Caco-2 (cell line): ENCODE measurements at regions not wholly inside any gene's neighbourhood (a gene's known extent, or its start where the extent isn't known, plus 50 kb on each side); places are given as distances from the start of the nearest gene placed in this dataset.

ENCODE experiments used
- BruUV-seq: library from RNA; stranded (reverse); fragments of 400-500 nt; replicated peaks from 2 replicates; lab custom pipeline; 2021; lab: Mats Ljungman, UMichigan
- CTCF ChIA-PET: fragments of 300-600 bp; sonication (Branson Sonifier 250); formaldehyde crosslinking; loops from one replicate; lab custom pipeline; 2022; ENCODE audit warnings: antibody characterized with exemption; lab: Charles Lee
- POLR2A ChIA-PET: fragments of 300-600 bp; sonication (Branson Sonifier 250); formaldehyde crosslinking; loops from one replicate; lab custom pipeline; 2022; ENCODE audit warnings: antibody characterized with exemption; lab: Charles Lee
- DNase-seq, 2 experiments: peaks; one replicate each; pipeline versions ENCODE4 v3.0.0 to v3.0.0-alpha.2; 2020 to 2022
- H3K27me3 ChIP-seq: replicated peaks from 2 replicates; pipeline ENCODE4 v1.6.0; 2011; ENCODE audit warnings: low read length; ENCODE audit not compliant: control insufficient read depth, insufficient read depth
- H3K36me3 ChIP-seq: 2 replicates; pipeline ENCODE4 v1.5.1; 2011; ENCODE audit warnings: low read length; ENCODE audit not compliant: control insufficient read depth, insufficient read depth
- H3K4me1 ChIP-seq: fragments of 250-450 bp; sonication (Bioruptor Pico); 2 replicates; pipeline ENCODE4 v1.5.1; 2020; ENCODE audit warnings: mild to moderate bottlenecking
- H3K4me3 ChIP-seq: 2 replicates; pipeline ENCODE4 v1.5.1; 2011; ENCODE audit warnings: low read depth, mild to moderate bottlenecking, control low read depth, low read length
- H3K9me3 ChIP-seq: fragments of 250-450 bp; sonication (Bioruptor Pico); 2 replicates; pipeline ENCODE4 v1.5.1; 2020; ENCODE audit warnings: mild to moderate bottlenecking, moderate library complexity
- H3K27ac Mint-ChIP-seq: one replicate; pipeline ENCODE4 v1.8.0; 2022; ENCODE audit warnings: mixed read lengths; ENCODE audit not compliant: unreplicated experiment
- H3K27me3 Mint-ChIP-seq: one replicate; pipeline ENCODE4 v1.8.0; 2022; ENCODE audit warnings: mixed read lengths; ENCODE audit not compliant: insufficient read depth, unreplicated experiment
- H3K36me3 Mint-ChIP-seq: one replicate; pipeline ENCODE4 v1.8.0; 2022; ENCODE audit warnings: mild to moderate bottlenecking, mixed read lengths; ENCODE audit not compliant: insufficient read depth, unreplicated experiment
- H3K4me1 Mint-ChIP-seq: one replicate; pipeline ENCODE4 v1.8.0; 2022; ENCODE audit warnings: low read depth, mixed read lengths; ENCODE audit not compliant: unreplicated experiment
- H3K4me3 Mint-ChIP-seq: one replicate; pipeline ENCODE4 v1.8.0; 2022; ENCODE audit warnings: mild to moderate bottlenecking, moderate library complexity, mixed read lengths; ENCODE audit not compliant: unreplicated experiment
- H3K9me3 Mint-ChIP-seq: one replicate; pipeline ENCODE4 v1.8.0; 2022; ENCODE audit warnings: mixed read lengths; ENCODE audit not compliant: unreplicated experiment
- intact Hi-C: fragments of 100-400 bp; cut with micrococcal nuclease; formaldehyde crosslinking; loops from one replicate; pipeline ENCODE4 v1.10.0; 2022; ENCODE audit not compliant: unreplicated experiment
- TF ChIP-seq, protein P1 (sequence below), 2 experiments: fragments of 200-600 bp in 1 of 2; IDR thresholded peaks; 1 replicate in 1 of 2; 2 replicates in 1 of 2; pipeline versions ENCODE4 v1.5.1 to v1.8.0; 2011 to 2022; ENCODE audit warnings: antibody characterized with exemption in 1 of 2, control low read depth in 1 of 2, inconsistent platforms in 1 of 2, low read depth in 1 of 2, low read length in 1 of 2, mild to moderate bottlenecking in 1 of 2, moderate library complexity in 1 of 2; ENCODE audit not compliant: insufficient read depth in 1 of 2, severe bottlenecking in 1 of 2, unreplicated experiment in 1 of 2

- Mint-ChIP-seq H3K27ac (no peak overlapping the region), H3K36me3 (no peaks in the 10 kb centered on the region), H3K27me3 (peaks cover 7% of the 10 kb centered on the region), H3K4me1 (no peaks in the 10 kb centered on the region), H3K9me3 (no peaks in the 10 kb centered on the region), H3K4me3 (no peak overlapping the region)
- intact Hi-C loops: no loop called here
- H3K4me3 ChIP-seq: no peak overlapping the region
- POLR2A ChIA-PET: no interaction called here
- no peaks in the 10 kb centered on the region for H3K36me3 ChIP-seq
- no peaks in the 10 kb centered on the region for H3K9me3 ChIP-seq
- no peak for DNase-seq
- TF ChIP-seq, protein P1, sequence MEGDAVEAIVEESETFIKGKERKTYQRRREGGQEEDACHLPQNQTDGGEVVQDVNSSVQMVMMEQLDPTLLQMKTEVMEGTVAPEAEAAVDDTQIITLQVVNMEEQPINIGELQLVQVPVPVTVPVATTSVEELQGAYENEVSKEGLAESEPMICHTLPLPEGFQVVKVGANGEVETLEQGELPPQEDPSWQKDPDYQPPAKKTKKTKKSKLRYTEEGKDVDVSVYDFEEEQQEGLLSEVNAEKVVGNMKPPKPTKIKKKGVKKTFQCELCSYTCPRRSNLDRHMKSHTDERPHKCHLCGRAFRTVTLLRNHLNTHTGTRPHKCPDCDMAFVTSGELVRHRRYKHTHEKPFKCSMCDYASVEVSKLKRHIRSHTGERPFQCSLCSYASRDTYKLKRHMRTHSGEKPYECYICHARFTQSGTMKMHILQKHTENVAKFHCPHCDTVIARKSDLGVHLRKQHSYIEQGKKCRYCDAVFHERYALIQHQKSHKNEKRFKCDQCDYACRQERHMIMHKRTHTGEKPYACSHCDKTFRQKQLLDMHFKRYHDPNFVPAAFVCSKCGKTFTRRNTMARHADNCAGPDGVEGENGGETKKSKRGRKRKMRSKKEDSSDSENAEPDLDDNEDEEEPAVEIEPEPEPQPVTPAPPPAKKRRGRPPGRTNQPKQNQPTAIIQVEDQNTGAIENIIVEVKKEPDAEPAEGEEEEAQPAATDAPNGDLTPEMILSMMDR (IDR thresholded peaks at IDR 0.05; ENCODE audit: insufficient read depth in 1 of 2, low read depth in 1 of 2, low read length in 1 of 2, severe bottlenecking in 1 of 2, unreplicated experiment in 1 of 2): no peak
- H3K27me3 ChIP-seq: no peaks in the 10 kb centered on the region; the same call in 1 of the 2 replicates
- CTCF ChIA-PET: no interaction called here
- BruUV-seq: no TSS peak
- no peaks in the 10 kb centered on the region for H3K4me1 ChIP-seq
Observed at GRCh38 chr9:7392148-7392547, 407.4 kb downstream of the DMAC1 start.

GRCh38 chr9:7388755-7389154 is 410.8 kb downstream of the DMAC1 start:
- intact Hi-C loops: no loop called here
- TF ChIP-seq, protein P1 (IDR thresholded peaks at IDR 0.05; ENCODE audit: insufficient read depth in 1 of 2, low read depth in 1 of 2, low read length in 1 of 2, severe bottlenecking in 1 of 2, unreplicated experiment in 1 of 2): no peak
- POLR2A ChIA-PET: no interaction called here
- no peaks in the 10 kb centered on the region for H3K9me3 ChIP-seq
- no peak overlapping the region for H3K4me3 Mint-ChIP-seq
- BruUV-seq: no TSS peak
- peaks cover 7% of the 10 kb centered on the region for H3K27me3 Mint-ChIP-seq
- H3K4me3 ChIP-seq: no peak overlapping the region
- no peak overlapping the region for H3K27ac Mint-ChIP-seq
- CTCF ChIA-PET: no interaction called here
- H3K27me3 ChIP-seq: no peaks in the 10 kb centered on the region
- no peaks in the 10 kb centered on the region for H3K36me3 Mint-ChIP-seq
- H3K36me3 ChIP-seq: no peaks in the 10 kb centered on the region
- no peak for DNase-seq
- H3K4me1 Mint-ChIP-seq: no peaks in the 10 kb centered on the region
- no peaks in the 10 kb centered on the region for H3K9me3 Mint-ChIP-seq
- H3K4me1 ChIP-seq: no peaks in the 10 kb centered on the region

GRCh38 chr9:7387840-7388239 is 411.7 kb downstream of the DMAC1 start:
- intact Hi-C loops: no loop called here
- DNase-seq: no peak
- no peaks in the 10 kb centered on the region for H3K4me1 Mint-ChIP-seq
- H3K4me3 Mint-ChIP-seq: no peak overlapping the region
- TF ChIP-seq, protein P1 (IDR thresholded peaks at IDR 0.05; ENCODE audit: insufficient read depth in 1 of 2, low read depth in 1 of 2, low read length in 1 of 2, severe bottlenecking in 1 of 2, unreplicated experiment in 1 of 2): no peak
- CTCF ChIA-PET: no interaction called here
- Histone ChIP-seq H3K4me3 (no peak overlapping the region), H3K9me3 (no peaks in the 10 kb centered on the region), H3K36me3 (no peaks in the 10 kb centered on the region), H3K27me3 (no peaks in the 10 kb centered on the region), H3K4me1 (no peaks in the 10 kb centered on the region)
- peaks cover 5% of the 10 kb centered on the region for H3K27me3 Mint-ChIP-seq
- BruUV-seq: no TSS peak
- no peaks in the 10 kb centered on the region for H3K9me3 Mint-ChIP-seq
- no peaks in the 10 kb centered on the region for H3K36me3 Mint-ChIP-seq
- POLR2A ChIA-PET: no interaction called here
- no peak overlapping the region for H3K27ac Mint-ChIP-seq
